Stimulated activated naive CD4-positive, alpha-beta T cell treated with Interleukin-2 at 50 U/mL for 16 hours (primary cell): ENCODE measurements at regions not wholly inside any gene's neighbourhood (a gene's known extent, or its start where the extent isn't known, plus 50 kb on each side); places are given as distances from the start of the nearest gene placed in this dataset.

Source experiments
- DNase-seq: peaks from one replicate; lab custom pipeline; 2025; lab: John Stamatoyannopoulos, UW

GRCh38 chr5:111676926-111677415, 80.0 kb downstream of the NREP start:
- no peak for DNase-seq

GRCh38 chr5:111676466-111676865, 80.5 kb downstream of the NREP start:
- DNase-seq = no peak

GRCh38 chr5:111675201-111675934, 81.6 kb downstream of the NREP start:
- DNase-seq = no peak

GRCh38 chr5:111673891-111674626, 82.9 kb downstream of the NREP start:
- no peak for DNase-seq

GRCh38 chr5:111672099-111672498, 84.9 kb downstream of the NREP start:
- no peak for DNase-seq

- DNase-seq = no peak
Observed at GRCh38 chr5:111670826-111671492, 86.0 kb downstream of the NREP start.

GRCh38 chr5:111668477-111669414, 88.2 kb downstream of the NREP start:
- no peak for DNase-seq

GRCh38 chr5:111667128-111667736, 89.8 kb downstream of the NREP start:
- no peak for DNase-seq

GRCh38 chr5:111656580-111656979, 100.4 kb downstream of the NREP start:
- DNase-seq = no peak

- DNase-seq = no peak
Observed at GRCh38 chr5:111655169-111655924, 101.6 kb downstream of the NREP start.

GRCh38 chr5:111653408-111653807, 103.6 kb downstream of the NREP start:
- no peak for DNase-seq

- no peak for DNase-seq
Observed at GRCh38 chr5:111649516-111649915, 107.5 kb downstream of the NREP start.

GRCh38 chr5:111645303-111645838, 111.6 kb downstream of the NREP start:
- DNase-seq = no peak

- DNase-seq = no peak
Observed at GRCh38 chr5:111643499-111643898, 113.5 kb downstream of the NREP start.

GRCh38 chr5:111641533-111642233, 115.3 kb downstream of the NREP start:
- no peak for DNase-seq

GRCh38 chr5:111639912-111640311, 117.1 kb downstream of the NREP start:
- DNase-seq = no peak

GRCh38 chr5:111636736-111637135, 120.3 kb downstream of the NREP start:
- no peak for DNase-seq

- no peak for DNase-seq
Observed at GRCh38 chr5:111635916-111636570, 121.0 kb downstream of the NREP start.
